K562 (cell line): ENCODE measurements at regions not wholly inside any gene's neighbourhood (a gene's known extent, or its start where the extent isn't known, plus 50 kb on each side); places are given as distances from the start of the nearest gene placed in this dataset.
"Not testable (repeated sequence)": the region's sequence is repeated elsewhere in the genome, so short reads cannot be mapped to it uniquely, and the experiment has no call there.

Experiments
- CBFB ChIP-seq: sonication (generic); formaldehyde crosslinking; IDR thresholded peaks from 2 replicates; pipeline ENCODE4 v1.4.0; 2020; ENCODE audit warnings: mild to moderate bottlenecking, missing genetic modification reagents
- CREB1 ChIP-seq, 2 experiments: sonication (generic) in 1 of 2; formaldehyde crosslinking in 1 of 2; IDR thresholded peaks; 2 replicates each; pipeline versions ENCODE4 v1.6.1 to v1.8.0; 2012 to 2022; ENCODE audit warnings: inconsistent platforms in 1 of 2, mild to moderate bottlenecking in 1 of 2, missing genetic modification reagents in 1 of 2, moderate library complexity in 1 of 2
- CTCF ChIP-seq, 3 experiments: IDR thresholded peaks in 2 of 3; conservative IDR thresholded peaks in 1 of 3; 2 replicates each; pipeline ENCODE4 v1.5.1; 2011 to 2012; ENCODE audit warnings: low read length in 3 of 3, mild to moderate bottlenecking in 3 of 3, control low read depth in 2 of 3, improper control_type of control experiment in 1 of 3, inconsistent platforms in 1 of 3, low read depth in 1 of 3, mixed read lengths in 1 of 3, moderate library complexity in 1 of 3; ENCODE audit not compliant: insufficient read depth in 2 of 3
- EGR1 ChIP-seq: fragments of 450-650 bp; conservative IDR thresholded peaks from 2 replicates; pipeline ENCODE4 v1.6.1; 2017; ENCODE audit warnings: mild to moderate bottlenecking
- ELF1 ChIP-seq: fragments of 200-800 bp; sonication (Bioruptor generic); IDR thresholded peaks from 2 replicates; pipeline ENCODE4 v1.6.1; 2016; ENCODE audit warnings: missing genetic modification characterization, missing compliant biosample characterization
- FOXA1 ChIP-seq: fragments of 450-650 bp; IDR thresholded peaks from 2 replicates; pipeline ENCODE4 v1.6.1; 2016; ENCODE audit warnings: mild to moderate bottlenecking, borderline replicate concordance
- FOXO4 ChIP-seq: fragments of 450-650 bp; formaldehyde crosslinking; IDR thresholded peaks from 2 replicates; pipeline ENCODE4 v1.4.0; 2020; ENCODE audit warnings: mild to moderate bottlenecking, moderate library complexity
- POLR2A ChIP-seq: fragments of 450-650 bp; conservative IDR thresholded peaks from 2 replicates; pipeline ENCODE4 v1.6.1; 2016
- SIN3A ChIP-seq, 2 experiments: fragments of 150-350 bp in 1 of 2; IDR thresholded peaks; 2 replicates each; pipeline ENCODE4 v1.6.1; 2011 to 2016; ENCODE audit warnings: borderline replicate concordance in 2 of 2, low read depth in 2 of 2, low read length in 2 of 2, mild to moderate bottlenecking in 2 of 2, moderate library complexity in 2 of 2; ENCODE audit not compliant: control insufficient read depth in 1 of 2
- SP1 ChIP-seq: sonication (generic); formaldehyde crosslinking; IDR thresholded peaks from 2 replicates; pipeline ENCODE4 v1.8.1; 2022; ENCODE audit warnings: mild to moderate bottlenecking, missing genetic modification reagents
- USF2 ChIP-seq: sonication (generic); formaldehyde crosslinking; IDR thresholded peaks from 2 replicates; pipeline ENCODE4 v1.5.0; 2020; ENCODE audit warnings: missing genetic modification reagents
- ZFP1 ChIP-seq: fragments of 450-650 bp; formaldehyde crosslinking; IDR thresholded peaks from 2 replicates; pipeline ENCODE4 v1.4.0; 2020; ENCODE audit warnings: mild to moderate bottlenecking, mixed read lengths
- ZFP36 ChIP-seq: fragments of 150-350 bp; IDR thresholded peaks from 2 replicates; pipeline ENCODE4 v1.6.1; 2018; ENCODE audit warnings: low read length, low read depth; ENCODE audit not compliant: partially characterized antibody
- ZFX ChIP-seq: sonication (generic); formaldehyde crosslinking; IDR thresholded peaks from 2 replicates; pipeline ENCODE4 v1.8.0; 2022; ENCODE audit warnings: mild to moderate bottlenecking, missing genetic modification reagents, moderate library complexity

- TF ChIP-seq CTCF (IDR thresholded peaks at IDR 0.05 in 2 of 3, conservative IDR thresholded peaks at IDR 0.05 in 1 of 3; ENCODE audit: insufficient read depth in 2 of 3, low read depth in 1 of 3, low read length in 3 of 3); POLR2A; ZFX (CRISPR knock-in tag); ELF1; FOXO4; USF2 (CRISPR knock-in tag); CREB1 (IDR thresholded peaks at IDR 0.05); CREB1 (CRISPR knock-in tag; IDR thresholded peaks at IDR 0.05); ZFP1; FOXA1; ZFP36; SIN3A (IDR thresholded peaks at IDR 0.05; ENCODE audit: borderline replicate concordance in 2 of 2, control insufficient read depth in 1 of 2, low read depth in 2 of 2, low read length in 2 of 2); CBFB (CRISPR knock-in tag); EGR1; SP1: not testable (repeated sequence)
Observed at GRCh38 chr9:38892539-38893232, 172.8 kb upstream of the FAM240B start.
